RWPE1 (cell line): ENCODE measurements at regions not wholly inside any gene's neighbourhood (a gene's known extent, or its start where the extent isn't known, plus 50 kb on each side); places are given as distances from the start of the nearest gene placed in this dataset.

Experiments
- CTCF ChIA-PET: fragments of 350-600 bp; sonication (Branson Sonifier 250); formaldehyde crosslinking; extraction: SDS; loops from one replicate; lab custom pipeline; 2021; lab: Yijun Ruan, JAX
- POLR2A ChIA-PET: fragments of 400-600 bp; formaldehyde crosslinking; extraction: SDS; loops from one replicate; lab custom pipeline; 2020; ENCODE audit warnings: antibody characterized with exemption; ENCODE audit not compliant: low non-redundant PET; lab: Yijun Ruan, JAX
- DNase-seq: peaks from one replicate; pipeline ENCODE4 v3.0.0; 2012; ENCODE audit warnings: low spot score
- H3K27ac ChIP-seq: fragments of 450-650 bp; 2 replicates; pipeline ENCODE4 v1.5.1; 2017
- TF ChIP-seq, protein P1 (sequence below): fragments of 450-650 bp; conservative IDR thresholded peaks from 2 replicates; pipeline ENCODE4 v1.5.1; 2017; ENCODE audit warnings: low read depth, mild to moderate bottlenecking

DNA sequence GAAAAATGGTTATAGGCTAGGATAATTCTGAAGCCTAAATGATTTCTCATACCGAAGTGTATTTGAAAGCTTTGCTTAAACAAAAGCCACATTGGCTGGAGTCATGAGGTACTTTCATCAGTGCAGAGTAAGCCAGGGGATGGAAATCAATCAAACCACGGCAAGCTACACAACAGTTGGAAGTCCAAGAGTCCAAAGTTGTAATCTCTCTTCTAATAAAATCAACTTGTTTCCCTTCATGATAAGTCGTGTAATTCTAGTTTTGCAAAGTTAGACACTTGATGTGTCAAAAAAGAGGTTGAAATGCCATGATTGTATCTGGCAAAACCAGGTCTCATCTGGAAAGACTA, 250.5 kb upstream of the VEPH1 start:
- DNase-seq, result no peak
- TF ChIP-seq, protein P1, sequence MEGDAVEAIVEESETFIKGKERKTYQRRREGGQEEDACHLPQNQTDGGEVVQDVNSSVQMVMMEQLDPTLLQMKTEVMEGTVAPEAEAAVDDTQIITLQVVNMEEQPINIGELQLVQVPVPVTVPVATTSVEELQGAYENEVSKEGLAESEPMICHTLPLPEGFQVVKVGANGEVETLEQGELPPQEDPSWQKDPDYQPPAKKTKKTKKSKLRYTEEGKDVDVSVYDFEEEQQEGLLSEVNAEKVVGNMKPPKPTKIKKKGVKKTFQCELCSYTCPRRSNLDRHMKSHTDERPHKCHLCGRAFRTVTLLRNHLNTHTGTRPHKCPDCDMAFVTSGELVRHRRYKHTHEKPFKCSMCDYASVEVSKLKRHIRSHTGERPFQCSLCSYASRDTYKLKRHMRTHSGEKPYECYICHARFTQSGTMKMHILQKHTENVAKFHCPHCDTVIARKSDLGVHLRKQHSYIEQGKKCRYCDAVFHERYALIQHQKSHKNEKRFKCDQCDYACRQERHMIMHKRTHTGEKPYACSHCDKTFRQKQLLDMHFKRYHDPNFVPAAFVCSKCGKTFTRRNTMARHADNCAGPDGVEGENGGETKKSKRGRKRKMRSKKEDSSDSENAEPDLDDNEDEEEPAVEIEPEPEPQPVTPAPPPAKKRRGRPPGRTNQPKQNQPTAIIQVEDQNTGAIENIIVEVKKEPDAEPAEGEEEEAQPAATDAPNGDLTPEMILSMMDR, result no peak
- CTCF ChIA-PET, result no interaction called here
- no peak overlapping the region for H3K27ac ChIP-seq
- POLR2A ChIA-PET, result no interaction called here

DNA sequence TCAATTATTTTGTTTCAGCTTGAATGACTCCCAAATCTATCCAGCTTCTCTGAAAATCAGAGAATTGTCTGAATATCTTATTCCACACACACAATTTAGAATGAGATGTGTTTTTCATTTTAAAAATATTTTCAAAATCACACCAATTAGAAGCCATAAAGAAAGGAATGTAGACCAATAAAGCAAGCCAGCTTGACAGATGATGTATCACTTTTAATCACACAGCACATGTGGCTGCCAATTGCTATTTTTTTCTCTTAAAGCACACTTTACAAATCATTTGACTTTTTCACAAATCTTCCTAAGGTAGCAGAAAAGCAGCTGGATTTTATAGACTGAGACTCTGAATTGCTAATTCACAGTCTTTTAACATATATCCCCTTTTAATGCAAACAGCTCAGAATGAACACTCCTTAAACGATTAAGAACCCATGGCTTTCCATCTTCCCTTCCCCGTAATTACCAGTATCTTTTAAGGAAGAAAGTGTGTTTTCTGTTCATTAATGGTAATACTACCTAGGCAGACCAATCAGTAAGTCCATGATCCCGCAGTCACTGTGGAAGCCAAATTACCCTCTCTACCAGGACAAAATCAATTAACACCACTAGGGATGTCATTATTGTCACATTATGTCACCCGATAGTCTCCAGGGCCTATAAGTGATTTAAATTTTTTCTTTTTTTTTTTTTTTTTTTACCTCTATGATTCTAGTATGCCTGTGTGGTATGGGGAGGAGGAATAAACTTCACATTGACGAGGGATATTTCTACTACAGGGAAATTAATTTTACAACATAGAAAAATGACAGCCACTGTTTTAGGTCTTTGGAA, 250.0 kb upstream of the VEPH1 start:
- TF ChIP-seq, protein P1, result no peak
- no peak overlapping the region for H3K27ac ChIP-seq
- POLR2A ChIA-PET, result no interaction called here
- CTCF ChIA-PET, result no interaction called here
- no peak for DNase-seq

DNA sequence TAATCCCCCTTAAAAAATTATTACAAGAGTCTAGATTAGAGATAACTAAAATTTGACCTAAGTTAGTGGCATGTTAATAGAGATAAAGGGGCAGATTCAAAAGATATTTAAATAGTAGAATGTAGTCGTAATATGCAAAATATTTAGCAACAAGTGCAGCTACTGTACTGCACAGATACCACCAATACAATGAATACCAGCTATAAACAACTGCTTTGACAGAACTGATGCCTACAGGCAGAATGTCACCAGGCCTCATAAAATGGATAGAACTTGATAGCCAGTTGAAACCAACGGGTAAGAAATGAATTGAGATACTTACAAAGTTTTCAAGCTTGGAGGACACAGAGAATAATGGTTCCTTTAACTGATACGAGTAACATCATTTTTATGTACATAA, 249.3 kb upstream of the VEPH1 start:
- no peak overlapping the region for H3K27ac ChIP-seq
- TF ChIP-seq, protein P1, result no peak
- CTCF ChIA-PET, result no interaction called here
- POLR2A ChIA-PET, result no interaction called here
- DNase-seq, result no peak

DNA sequence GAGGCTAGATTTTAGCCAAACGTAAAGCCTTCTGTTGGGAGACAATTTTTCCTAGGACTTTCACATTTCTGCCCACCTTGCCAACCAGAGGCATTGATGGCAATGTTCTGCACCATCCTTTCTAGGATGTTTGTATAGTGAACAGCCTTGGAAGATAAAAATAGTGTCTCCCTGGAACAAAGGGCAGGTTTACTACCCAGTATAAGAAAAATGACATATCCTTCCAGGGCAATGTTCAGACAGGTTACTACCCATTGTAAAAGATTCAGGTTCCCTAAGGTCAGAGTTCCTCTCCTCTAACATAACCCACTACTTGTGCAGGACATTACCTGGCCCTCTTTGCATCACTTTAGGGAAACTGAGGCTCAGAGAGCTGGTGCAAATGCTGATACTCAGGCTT, 248.2 kb upstream of the VEPH1 start:
- no peak for DNase-seq
- H3K27ac ChIP-seq, result no peak overlapping the region
- POLR2A ChIA-PET, result no interaction called here
- CTCF ChIA-PET, result no interaction called here
- TF ChIP-seq, protein P1, result no peak

DNA sequence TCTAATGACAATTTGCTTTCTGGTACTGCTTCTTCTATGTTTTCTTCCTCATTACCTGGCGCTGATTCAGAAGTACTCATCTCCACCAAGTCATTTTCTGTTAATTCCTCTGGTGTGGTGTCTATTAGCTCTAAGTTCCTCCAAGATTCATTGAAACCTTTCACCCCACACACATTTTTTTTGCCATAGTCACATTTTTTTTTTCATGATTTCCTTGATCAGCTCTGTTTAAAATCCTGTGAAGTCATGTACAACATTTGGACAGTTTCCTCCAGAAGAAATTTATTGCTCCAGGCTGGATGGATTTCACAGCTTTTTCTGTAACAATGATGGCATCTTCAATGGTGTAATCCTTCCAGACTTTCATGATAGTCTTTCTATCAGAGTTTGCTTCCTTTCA, 243.2 kb upstream of the VEPH1 start:
- TF ChIP-seq, protein P1, result no peak
- no peak for DNase-seq
- ChIA-PET POLR2A (no interaction called here), CTCF (interaction anchor here (0.6 to 0.7 kb wide), 2 partner anchors 12 to 140 kb away, joined by 3 to 7 read pairs; no protein-coding TSS in a partner anchor)
- H3K27ac ChIP-seq, result no peak overlapping the region

DNA sequence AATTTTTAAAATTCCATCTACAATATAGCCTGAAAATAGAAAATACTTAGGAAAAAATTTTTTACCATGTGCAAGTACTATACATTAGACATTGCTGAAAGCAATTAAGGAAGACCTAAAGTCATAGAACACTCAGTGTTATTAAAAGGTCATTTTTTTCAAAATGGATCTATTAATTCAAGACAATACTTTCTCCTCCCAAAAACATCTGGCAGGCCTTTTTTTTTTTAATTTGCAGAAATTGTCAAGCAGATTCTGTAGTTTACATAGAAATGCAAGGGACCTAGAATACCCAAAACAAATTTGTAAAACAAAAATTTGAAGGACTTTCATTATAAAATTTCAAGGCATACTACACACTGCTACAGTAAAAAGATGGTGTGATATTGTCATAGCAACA, 238.4 kb upstream of the VEPH1 start:
- no peak for DNase-seq
- no peak overlapping the region for H3K27ac ChIP-seq
- TF ChIP-seq, protein P1, result no peak
- ChIA-PET POLR2A (no interaction called here), CTCF (interaction anchor here (0.6 kb wide), 1 partner anchor 494 kb away, joined by 3 read pairs; no protein-coding TSS in a partner anchor)
